Gastroesophageal sphincter (tissue), 3 donors: ENCODE measurements at regions not wholly inside any gene's neighbourhood (a gene's known extent, or its start where the extent isn't known, plus 50 kb on each side); places are given as distances from the start of the nearest gene placed in this dataset.

ENCODE experiments used
- CTCF ChIP-seq, 4 experiments: fragments of 200-600 bp in 2 of 4; fragments of 450-650 bp in 2 of 4; sonication (generic) in 1 of 4; IDR thresholded peaks; one replicate each; pipeline ENCODE4 v1.5.1; 2017 to 2019; ENCODE audit warnings: antibody characterized with exemption in 4 of 4, mild to moderate bottlenecking in 2 of 4, moderate library complexity in 2 of 4
- EP300 ChIP-seq: sonication (generic); formaldehyde crosslinking; IDR thresholded peaks from one replicate; pipeline ENCODE4 v1.6.1; 2017; ENCODE audit warnings: antibody characterized with exemption, mild to moderate bottlenecking
- POLR2A ChIP-seq, 2 donors: fragments of 450-650 bp; IDR thresholded peaks; one replicate each; pipeline ENCODE4 v1.6.1; 2017; ENCODE audit warnings: antibody characterized with exemption in 2 of 2, mild to moderate bottlenecking in 2 of 2, moderate library complexity in 1 of 2

DNA sequence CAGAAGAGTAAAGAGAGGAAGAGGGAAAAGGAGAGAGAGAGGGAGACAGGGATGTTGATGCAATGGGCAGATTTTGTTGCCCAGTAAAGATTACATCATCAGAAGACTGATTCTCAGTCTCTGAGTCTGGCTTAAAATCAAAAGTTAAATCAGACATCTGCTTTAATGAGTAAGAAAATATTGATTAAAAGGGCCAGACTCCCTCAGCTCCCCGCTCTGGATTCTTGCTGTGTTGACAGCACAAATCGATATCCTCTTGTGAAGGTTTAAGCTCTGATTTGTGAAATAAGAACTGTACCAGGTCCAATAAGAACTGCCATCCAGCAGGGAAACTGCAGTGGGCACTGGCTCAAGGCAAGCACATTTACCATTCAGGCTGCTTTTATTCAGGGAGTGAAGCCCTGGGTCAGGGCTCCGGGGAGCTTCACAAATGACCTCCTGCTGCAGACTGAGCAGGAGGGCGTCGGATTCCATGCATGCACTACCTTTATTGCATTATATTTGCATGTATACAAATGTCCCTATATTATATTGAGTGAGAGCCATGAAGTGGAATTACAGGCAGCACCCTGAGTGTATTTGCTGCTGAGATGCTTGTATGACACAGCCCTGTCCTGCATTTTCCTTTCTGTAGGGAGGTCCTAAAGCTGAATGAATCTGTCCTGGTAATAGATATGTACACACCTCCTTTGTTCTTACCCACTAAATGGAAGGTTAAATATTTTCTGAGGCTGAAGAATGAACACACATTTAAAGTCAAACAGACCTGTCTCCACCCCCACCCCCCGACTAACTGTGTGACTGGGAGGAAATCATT lies 401.5 kb downstream of the REEP3 start:
- TF ChIP-seq POLR2A (IDR thresholded peaks at IDR 0.05) = no peak
- no peak for TF ChIP-seq CTCF (IDR thresholded peaks at IDR 0.05)
- no peak for TF ChIP-seq EP300
